NOMO-1 treated with dmso at 0.1 percent for 144 hours (cell line): ENCODE measurements at regions not wholly inside any gene's neighbourhood (a gene's known extent, or its start where the extent isn't known, plus 50 kb on each side); places are given as distances from the start of the nearest gene placed in this dataset.
"Not testable (repeated sequence)": the region's sequence is repeated elsewhere in the genome, so short reads cannot be mapped to it uniquely, and the experiment has no call there.

Source experiments
- DNase-seq: peaks from one replicate; lab custom pipeline; 2025; ENCODE audit not compliant: unreplicated experiment; lab: John Stamatoyannopoulos, UW

DNA sequence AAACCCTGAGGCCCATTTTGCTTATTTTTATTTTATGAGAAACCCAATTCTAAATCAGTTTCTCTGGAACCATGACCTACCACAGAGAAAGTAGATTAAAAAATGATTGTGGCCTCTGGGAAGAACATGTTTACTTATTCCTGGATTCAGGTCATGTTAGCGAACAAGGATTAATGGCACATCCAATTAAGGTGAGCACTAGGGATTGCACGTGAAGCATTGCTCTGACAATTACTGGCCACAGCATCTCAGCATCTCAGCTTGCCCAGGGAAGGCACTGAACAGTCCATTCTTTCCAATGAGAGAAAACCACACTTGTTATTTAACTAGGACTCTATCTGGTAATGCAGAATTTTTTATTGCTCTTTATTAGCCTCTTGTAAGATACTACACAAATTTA, 119.8 kb downstream of the ZNF330 start:
- DNase-seq, result no peak

DNA sequence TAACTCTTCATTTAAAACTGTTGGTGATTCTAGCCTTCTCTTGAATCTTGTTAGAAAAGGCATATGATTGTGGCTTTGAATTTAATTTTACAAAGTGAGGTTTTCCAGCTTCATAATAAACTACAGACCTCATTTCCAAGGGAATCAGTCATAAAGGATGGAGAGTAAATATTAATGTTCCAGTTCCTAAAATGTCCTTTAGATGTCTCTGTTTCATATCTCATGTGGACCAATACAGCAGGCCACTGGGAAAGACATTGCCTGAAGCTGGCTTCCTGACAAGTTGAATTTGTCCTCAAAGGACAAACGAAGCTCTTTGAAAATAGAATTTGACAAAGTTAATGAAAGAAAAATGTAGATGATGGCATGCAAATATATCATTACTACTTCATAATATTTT, 125.4 kb downstream of the ZNF330 start:
- no peak for DNase-seq

DNA sequence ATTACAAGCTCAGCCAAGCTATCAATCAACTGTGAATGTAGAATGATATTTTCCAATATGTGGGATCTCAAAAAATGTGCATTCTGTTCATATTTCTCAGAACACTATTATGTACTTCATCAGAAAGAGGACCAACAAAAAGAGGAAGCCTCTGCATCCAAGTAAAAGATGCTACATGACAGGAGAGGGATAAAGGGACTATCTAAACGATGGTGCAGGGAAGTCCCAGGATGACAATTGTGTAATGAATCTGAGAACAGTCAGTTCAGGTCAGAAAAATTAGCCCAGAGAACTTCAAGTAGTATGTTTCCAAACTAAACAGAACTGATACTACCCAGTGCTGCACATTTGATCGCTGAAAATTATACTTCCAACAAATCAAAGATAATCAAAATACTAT, 127.0 kb downstream of the ZNF330 start:
- DNase-seq, result no peak

DNA sequence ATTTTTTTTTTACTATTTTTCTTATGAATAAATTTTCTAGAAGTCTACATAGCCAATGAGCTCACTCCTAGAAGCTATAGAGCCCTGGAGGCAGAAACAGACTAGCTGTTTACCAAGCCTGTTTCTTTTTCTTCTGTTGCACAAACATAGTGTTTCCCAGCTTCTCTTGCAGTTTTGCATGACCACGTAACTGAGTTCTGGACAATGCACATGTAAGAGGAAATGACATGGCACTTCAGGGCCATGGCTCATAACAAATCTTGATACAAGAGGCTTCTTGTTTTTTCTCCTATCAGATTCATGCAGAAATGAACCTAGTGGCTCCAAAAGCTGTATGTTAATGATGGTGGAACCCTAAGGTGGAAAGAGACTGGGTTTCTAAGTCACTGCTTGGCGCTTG, 127.4 kb downstream of the ZNF330 start:
- peak; percentile 7 for DNase-seq

DNA sequence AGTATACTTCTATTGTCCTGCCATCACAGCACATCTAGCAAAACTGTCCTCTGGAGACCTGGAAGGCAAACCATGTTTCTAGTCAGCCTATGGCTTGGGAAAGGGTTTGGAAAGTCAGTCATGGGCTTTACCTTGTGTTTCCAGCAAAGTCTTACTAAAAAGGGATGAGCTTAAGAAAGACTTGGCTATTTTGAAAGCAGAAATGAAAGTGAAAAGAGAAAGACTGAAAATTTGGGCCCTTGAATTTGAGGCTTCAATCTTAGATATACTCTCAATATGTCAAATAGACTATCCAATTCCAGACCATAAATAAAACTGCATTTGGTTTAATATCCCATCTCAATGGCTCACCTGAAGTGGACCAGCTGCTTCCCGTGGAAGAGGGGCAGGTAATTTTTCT, 127.9 kb downstream of the ZNF330 start:
- DNase-seq, result no peak

DNA sequence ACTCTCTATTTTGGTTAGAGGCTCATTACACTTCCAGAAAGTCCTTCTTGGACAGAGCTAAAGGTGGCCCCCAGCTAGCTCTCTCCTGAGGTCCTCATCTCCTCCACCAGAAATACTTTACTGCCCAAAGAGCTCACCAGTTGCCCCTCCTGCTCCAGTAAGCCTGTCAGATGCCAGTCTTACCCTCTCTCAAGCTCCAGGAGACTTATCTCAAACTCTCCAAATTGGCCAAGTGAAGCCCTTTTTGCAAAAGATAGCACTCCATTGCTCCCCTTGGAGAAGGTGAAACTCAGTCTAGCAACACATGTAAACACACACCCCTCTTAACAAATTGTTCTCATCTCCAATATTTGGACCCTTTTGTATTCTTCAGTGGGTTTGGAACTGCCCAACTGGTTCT, 128.5 kb downstream of the ZNF330 start:
- no peak for DNase-seq

DNA sequence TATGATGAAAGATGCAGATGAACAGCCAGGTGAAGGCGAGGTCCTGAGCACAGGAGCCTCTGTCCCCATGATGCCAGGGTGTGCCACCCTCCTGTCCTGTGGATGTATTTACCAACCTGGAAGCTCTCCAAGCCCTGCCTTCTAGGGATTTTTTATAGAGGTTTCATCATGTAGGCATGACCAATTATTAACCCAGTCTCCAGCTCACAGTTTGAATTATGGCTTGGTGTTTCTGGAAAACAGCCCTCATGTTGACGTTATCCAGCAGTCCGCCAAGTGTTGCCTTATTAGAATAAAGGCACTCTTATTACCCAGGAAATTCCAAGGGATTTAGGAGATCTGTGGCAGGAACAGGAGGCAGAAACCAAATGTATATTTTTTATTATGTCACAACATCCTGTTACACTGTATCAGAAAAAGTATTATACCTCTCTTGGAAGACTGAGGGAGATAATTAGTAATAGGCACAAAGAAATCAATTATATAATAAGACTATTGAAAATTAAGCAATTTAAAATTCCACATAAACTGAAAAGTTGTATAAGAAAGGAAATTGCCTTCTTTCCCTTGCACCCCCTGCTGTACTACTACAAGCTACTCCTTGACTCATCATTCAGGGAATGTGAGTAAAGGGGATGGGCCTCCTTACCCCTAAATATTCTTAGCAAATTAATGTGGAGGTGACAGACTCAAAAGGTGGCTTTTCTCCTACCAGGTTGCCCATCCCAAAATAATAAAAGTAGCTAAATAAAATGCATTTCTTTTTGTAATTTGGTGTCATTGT, 129.6 kb downstream of the ZNF330 start:
- no peak for DNase-seq

DNA sequence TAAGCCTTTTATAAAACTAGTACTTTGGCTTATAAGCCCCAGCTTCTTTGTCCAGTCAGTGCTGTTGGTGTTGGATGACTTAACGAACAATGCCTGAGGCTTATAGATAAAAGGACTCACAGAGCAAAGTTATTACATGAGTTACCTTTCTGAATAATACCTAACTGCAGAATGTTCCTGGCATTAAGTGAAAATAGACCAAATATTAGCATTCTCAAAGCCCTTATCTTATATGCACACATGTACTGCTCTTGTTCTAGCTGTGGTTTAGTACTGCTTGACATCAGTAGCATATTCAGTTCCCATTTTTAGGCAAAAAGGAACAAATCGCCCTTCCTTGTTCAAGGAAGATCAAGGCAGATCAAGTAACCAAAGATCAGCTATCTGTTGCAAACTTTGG, 131.6 kb downstream of the ZNF330 start:
- no peak for DNase-seq

DNA sequence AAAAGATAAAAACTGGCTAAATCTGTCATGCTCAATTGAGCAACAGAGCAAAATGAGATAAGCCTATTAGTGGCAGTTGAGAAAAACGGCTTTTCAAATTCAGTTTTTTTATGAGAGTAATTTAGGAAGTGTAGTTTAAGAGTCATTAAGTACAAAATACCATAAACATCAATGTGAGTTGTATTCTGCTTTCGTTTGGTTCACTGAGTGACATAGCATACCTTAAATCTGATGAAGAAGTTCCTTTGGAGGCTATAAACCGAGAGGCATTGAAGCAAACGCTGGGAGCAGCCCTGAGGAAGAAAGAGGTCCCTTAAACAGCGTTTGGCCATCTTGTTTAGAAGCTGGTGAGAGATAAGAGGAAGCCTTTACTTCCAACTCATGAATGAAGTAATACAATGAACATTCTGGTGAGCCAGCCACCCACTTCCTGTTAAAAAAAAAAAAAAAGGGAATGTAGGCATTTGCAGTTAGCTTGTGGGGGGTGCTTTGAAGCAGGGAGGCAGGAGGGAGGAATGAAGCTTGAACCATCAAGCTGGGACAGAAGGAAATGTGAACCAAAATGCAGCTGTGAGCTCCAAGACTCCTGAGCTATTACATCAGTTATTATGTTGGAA, 132.3 kb downstream of the ZNF330 start:
- DNase-seq, result peak; percentile 45

DNA sequence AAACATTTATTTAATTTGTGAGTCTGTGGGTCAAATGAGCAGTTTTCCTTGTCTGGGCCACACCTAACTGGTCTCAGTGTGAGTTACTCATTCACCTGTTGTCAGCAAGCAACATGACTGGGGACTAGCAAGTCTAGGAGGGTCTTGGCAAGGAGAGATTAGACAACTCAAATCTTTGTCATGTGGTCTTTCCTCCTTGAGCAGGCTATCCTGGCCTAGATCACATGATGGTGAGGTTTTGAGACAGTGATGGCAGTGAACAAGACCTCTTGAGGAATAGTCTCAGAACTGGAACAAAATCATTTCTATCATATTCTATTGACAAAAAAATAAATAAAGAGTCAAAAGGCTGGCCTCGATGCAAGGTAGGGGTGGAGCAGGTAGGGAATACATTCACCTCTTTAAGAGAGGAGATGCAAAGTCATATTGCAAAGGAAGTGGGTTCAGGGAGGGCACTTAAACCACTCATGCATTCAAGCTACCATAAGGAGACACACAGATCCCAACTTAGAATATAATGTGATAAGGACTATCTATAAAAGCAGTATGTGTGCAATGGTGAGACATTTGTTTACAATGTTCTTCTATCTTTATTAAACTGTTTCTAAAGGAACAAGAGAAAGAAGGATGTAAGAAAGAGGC, 135.7 kb downstream of the ZNF330 start:
- no peak for DNase-seq

DNA sequence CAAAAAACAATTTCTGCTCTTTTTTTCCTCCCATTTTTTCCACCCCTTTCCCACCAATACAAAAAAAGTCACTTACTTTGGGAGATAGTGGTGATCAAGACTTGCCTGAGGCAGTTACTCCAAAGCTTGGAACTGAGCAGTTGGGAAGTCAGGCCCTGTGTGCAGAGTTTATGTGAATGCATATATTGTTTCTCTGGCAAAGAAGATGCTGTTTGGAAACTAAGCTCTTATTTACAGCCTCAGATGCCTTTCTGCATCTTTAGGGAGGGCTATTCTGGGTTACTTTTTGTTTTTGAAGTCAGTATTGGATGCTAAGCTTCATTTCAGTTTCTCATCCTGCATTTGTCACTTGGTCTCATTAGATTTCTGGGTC, 136.3 kb downstream of the ZNF330 start:
- no peak for DNase-seq

DNA sequence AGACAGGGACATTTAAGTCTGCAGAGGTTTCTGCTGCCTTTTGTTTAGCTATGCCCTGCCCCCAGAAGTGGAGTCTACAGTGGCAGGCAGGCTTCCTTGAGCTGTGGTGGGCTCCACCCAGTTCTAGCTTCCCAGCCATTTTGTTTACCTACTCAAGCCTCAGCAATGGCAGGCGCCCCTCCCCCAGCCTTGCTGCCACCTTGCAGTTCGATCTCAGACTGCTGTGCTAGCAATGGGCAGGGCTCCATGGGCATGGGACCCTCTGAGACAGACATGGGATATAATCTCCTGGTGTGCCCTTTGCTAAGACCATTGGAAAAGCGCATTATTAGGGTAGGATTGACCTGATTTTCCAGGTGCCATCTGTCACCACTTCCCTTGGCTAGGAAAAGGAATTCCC, 147.5 kb downstream of the ZNF330 start:
- not testable (repeated sequence) for DNase-seq

DNA sequence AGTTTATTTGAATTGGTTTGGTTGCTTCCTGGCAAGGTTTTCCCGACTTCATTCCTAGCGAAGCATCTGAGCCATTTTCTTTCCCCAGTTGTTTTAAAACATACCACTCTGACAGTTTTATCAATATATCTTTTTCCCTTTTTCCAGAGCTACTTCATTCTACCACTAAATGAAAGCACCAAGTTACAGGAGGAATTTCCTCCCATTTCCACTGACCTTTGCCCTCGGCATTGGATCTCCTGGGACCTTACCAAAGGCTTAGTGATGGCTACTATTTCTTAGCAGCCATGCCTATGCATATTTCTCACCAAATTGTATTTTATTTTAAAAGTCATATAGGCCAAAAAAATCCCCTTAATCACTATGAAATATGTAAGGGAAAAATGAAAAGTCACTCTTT, 150.5 kb downstream of the ZNF330 start:
- DNase-seq, result no peak

DNA sequence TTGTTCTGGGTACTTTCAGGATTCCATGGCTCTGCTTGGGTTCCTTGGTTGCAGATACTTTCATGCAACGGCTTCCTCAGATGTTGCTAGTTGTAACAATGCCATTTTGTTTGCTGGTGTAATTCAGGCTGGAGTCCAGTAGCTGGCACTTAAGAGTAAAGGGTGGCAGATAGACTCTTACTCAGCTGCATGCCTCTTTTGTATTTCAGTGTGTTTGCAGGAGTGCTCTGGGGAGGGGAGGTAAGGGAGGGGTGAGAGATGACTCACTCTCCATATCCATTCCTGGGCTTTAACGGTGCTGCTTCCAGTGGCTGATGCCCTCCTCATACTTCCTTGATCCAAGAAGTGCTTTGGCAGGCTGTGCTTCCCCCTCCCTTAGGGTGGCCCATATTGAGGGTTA, 155.2 kb downstream of the ZNF330 start:
- no peak for DNase-seq

DNA sequence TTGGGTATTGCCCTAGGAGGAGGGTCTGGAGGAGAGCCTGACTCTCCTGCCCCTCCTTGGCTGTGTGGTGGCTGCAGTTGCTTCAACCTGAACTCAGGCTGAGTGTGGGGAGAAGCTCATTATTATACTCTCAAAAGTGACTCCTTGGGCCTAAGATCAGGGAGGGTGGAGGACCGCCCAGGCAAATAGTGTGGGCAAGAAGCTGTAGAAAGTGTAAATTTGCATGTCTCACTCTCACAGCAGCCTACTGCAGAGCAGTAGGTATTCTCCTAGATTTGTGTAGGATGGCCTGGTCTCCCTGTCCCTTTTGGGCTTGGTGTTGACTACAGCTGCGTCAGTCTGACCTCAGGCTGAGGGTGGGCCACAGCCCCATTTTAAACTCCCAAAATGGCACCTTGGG, 156.1 kb downstream of the ZNF330 start:
- no peak for DNase-seq

DNA sequence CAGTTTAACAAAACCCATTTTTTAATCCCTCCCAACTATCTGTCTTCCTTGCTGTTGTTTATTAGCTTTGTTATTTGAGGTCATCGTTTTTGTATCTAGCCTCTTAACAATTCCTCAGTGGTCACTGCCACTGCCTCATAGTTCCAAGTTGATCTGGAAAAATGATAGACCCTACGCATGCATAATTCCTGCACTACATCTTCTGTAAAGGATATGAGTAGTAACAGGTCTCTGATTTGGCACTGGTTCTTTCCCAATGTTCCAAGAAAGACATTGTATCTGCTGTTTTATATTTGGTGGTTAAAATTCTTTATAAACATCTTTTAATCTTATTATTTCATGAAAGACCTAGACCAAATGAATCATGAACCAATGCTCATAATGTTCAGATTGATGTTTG, 166.6 kb downstream of the ZNF330 start:
- no peak for DNase-seq

DNA sequence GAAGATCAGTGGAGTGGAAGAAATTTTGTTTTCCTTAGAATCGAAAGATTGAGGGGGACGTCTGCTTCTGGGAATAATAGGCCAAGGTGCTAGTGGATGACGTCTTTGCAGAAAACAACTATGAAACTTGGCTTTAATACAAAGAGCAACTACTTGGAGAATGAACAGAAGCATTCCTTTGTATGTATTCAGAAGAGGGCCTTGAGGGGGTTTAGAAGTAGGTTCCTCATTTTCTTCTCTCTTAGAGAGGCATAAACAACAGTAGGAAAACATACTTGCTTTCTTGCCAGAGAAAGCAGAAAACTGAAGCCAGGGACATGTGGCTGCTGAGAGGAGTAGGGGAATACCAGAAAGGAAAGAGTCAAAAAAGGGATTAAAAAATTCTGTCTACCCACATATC, 167.8 kb downstream of the ZNF330 start:
- no peak for DNase-seq

DNA sequence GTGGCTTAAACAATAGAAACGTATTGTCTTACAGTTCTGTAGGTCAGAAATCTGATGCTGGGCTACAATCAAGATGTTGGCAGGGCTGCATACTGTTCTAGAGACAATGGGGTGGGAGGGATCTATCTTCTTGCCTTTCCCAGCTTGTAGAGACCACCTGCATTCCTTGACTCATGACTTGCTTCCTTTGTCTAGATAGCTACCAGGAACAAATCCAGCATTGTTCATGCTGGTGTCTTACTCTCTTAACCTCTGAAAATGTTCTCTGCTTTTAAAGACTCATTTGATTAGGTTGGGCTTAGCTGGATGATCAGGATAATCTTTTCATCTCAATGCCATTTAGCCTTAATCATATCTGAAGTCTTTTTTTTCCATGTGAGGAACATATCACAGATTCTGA, 169.0 kb downstream of the ZNF330 start:
- no peak for DNase-seq

DNA sequence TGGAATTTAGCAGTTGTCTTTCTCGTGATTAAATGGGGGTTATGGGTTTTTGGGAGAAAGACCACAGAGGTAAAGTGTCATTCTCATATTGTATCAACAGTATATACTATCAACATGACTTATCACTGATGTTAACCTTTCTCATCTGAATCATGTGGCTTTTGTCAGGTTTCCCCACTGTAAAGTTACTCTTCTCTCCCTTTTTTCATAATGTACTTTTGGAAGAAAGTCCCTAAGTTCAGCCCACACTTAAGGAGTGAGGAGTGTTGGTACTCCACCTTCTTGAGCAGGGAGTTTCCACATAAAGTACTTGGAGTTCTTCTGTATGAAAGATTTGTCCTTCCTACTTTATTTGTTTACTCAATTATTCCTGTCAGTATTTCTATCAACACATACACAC, 169.9 kb downstream of the ZNF330 start:
- DNase-seq, result no peak

DNA sequence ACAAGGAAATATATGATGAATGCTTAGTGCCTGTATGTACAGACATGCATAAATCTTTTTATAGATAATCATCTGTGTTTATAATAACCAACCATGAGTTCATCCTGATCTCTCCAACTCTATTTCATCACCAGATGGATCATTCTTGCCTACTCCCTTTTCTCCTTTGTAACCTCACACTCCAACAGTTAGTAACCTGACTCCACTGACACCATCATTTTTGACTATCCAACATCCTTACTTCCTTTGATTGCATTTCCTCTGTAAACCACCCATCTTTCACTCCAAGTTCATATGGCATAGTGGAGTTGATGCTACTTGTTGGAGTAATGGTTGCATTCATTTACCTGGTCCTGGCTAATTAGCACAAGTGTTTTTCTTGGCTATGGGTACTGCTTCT, 170.6 kb downstream of the ZNF330 start:
- no peak for DNase-seq

DNA sequence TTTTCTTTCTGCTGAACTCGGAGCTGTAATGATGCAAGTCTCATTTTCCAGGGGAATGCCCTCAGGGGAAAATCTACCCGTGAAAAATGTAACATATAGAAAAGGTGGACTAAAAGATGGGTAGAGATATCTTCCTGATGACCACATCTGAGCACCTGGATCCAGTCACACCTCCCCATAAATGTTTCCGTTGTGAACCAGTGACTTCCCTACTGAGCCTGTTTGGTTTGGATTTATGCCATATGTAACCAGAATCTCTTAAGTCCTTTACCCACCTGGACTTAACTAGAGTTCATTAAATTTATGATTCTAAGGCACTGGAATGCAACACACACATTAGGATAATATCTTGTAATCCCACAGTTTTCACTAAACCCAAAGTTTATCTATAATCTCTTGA, 171.1 kb downstream of the ZNF330 start:
- no peak for DNase-seq

DNA sequence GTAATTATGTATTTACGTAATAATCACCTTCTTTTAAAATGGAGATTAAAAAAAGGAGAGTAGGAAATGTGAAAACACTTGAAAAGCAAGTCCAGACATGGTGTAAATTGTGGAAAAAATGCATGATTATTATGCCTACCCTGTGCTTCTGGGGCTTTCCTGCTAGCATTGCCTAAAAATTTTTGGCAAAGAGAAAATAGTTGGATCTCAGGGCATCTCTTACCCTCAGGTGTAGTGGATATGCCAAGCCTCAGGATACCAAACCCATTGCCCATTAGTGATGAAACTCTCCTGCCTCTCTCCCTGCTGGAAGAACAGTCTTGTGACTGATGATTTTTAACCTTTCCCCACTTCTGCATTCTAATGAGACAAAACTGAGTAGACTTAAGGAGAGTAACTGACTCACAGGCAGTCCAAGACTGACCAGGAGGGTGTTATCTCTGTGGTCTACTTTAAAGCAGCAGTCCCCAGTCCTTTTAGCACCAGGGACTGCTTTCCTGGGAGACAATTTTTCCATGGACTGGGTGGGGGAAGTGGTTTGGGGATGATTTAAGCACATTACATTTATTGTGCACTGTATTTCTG, 174.6 kb downstream of the ZNF330 start:
- no peak for DNase-seq
